LHCN-M2 (cell line): ENCODE measurements at regions not wholly inside any gene's neighbourhood (a gene's known extent, or its start where the extent isn't known, plus 50 kb on each side); places are given as distances from the start of the nearest gene placed in this dataset.
"Not testable (repeated sequence)": the region's sequence is repeated elsewhere in the genome, so short reads cannot be mapped to it uniquely, and the experiment has no call there.

Experiments
- DNase-seq: peaks from one replicate; pipeline ENCODE4 v3.0.0-alpha.2; 2012; ENCODE audit warnings: low read depth

GRCh38 chr5:32534041-32534440 is 51.3 kb upstream of the SUB1 start:
- DNase-seq, result no peak

- DNase-seq, result no peak
Measured at GRCh38 chr5:32531885-32532520, 53.4 kb upstream of the SUB1 start.

- DNase-seq, result not testable (repeated sequence)
Measured at GRCh38 chr5:32527321-32527720, 58.0 kb upstream of the SUB1 start.

GRCh38 chr5:32526810-32527209 is 58.5 kb upstream of the SUB1 start:
- no peak for DNase-seq

GRCh38 chr5:32523625-32524024 is 61.7 kb upstream of the SUB1 start:
- peak; percentile 21 for DNase-seq

- DNase-seq, result peak; percentile 90
Measured at GRCh38 chr5:32522429-32523143, 62.8 kb upstream of the SUB1 start.

GRCh38 chr5:32521481-32521880 is 63.9 kb upstream of the SUB1 start:
- no peak for DNase-seq

GRCh38 chr5:32520972-32521371 is 64.4 kb upstream of the SUB1 start:
- DNase-seq, result peak; percentile 10

GRCh38 chr5:32520356-32520755 is 65.0 kb upstream of the SUB1 start:
- DNase-seq, result peak; percentile 85

GRCh38 chr5:32519508-32519907 is 65.8 kb upstream of the SUB1 start:
- no peak for DNase-seq

- no peak for DNase-seq
Measured at GRCh38 chr5:32514806-32515205, 70.3 kb upstream of the ZFR start.

- peak; percentile 19 for DNase-seq
Measured at GRCh38 chr5:32512926-32513325, 68.4 kb upstream of the ZFR start.

GRCh38 chr5:32511776-32512374 is 67.3 kb upstream of the ZFR start:
- DNase-seq, result no peak

GRCh38 chr5:32510860-32511259 is 66.3 kb upstream of the ZFR start:
- DNase-seq, result no peak

GRCh38 chr5:32508806-32509805 is 64.6 kb upstream of the ZFR start:
- DNase-seq, result peak; percentile 15

- peak; percentile 95 for DNase-seq
Measured at GRCh38 chr5:32507738-32508434, 63.3 kb upstream of the ZFR start.

- peak; percentile 87 for DNase-seq
Measured at GRCh38 chr5:32506799-32507198, 62.3 kb upstream of the ZFR start.

- DNase-seq, result peak; percentile 45
Measured at GRCh38 chr5:32506201-32506661, 61.7 kb upstream of the ZFR start.

- DNase-seq, result peak; percentile 48
Measured at GRCh38 chr5:32505756-32506155, 61.2 kb upstream of the ZFR start.

- peak; percentile 96 for DNase-seq
Measured at GRCh38 chr5:32504989-32505596, 60.6 kb upstream of the ZFR start.
